Activated gamma-delta T cell treated with Interleukin-2 at 50 U/mL for 16 hours (primary cell): ENCODE measurements at regions not wholly inside any gene's neighbourhood (a gene's known extent, or its start where the extent isn't known, plus 50 kb on each side); places are given as distances from the start of the nearest gene placed in this dataset.

Experiments used
- DNase-seq: peaks from one replicate; pipeline ENCODE4 v3.0.0-alpha.2; 2020

DNA sequence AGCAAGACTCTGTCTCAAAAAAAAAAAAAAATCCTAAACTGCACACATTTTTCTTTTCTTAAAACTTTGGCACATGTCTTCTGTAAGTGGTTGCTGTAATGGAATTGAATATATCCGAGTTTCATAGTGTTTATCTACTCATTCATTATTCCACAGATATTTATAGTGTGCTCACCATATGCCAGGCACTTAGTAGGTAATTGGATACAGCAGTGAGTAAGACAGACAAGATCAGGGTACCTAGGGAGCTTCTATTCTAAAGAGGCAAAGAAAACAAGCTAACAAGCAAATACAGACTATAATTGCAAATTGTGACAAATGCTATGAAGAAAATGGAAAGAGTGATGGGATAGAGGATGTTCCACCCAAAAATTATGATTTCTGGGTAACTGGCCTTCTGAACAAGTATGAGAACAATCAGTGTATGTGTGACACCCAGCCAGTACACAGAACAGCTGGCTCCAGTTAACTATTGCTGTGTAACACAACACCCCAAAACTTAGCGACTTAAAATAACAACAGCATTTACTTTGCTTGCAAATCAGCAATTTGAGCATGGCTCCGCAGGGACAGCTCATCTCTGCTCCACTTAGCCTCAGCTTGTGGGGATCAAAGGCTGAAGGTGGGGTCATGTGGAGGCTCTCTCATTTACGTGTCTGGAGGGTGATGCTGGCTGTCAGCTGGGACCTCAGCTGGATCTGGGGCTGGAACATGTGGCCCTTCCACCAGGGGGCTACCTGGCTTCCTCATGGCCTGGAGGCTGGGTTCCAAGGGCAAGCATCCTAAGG lies 224.9 kb downstream of the INSIG2 start:
- no peak for DNase-seq

DNA sequence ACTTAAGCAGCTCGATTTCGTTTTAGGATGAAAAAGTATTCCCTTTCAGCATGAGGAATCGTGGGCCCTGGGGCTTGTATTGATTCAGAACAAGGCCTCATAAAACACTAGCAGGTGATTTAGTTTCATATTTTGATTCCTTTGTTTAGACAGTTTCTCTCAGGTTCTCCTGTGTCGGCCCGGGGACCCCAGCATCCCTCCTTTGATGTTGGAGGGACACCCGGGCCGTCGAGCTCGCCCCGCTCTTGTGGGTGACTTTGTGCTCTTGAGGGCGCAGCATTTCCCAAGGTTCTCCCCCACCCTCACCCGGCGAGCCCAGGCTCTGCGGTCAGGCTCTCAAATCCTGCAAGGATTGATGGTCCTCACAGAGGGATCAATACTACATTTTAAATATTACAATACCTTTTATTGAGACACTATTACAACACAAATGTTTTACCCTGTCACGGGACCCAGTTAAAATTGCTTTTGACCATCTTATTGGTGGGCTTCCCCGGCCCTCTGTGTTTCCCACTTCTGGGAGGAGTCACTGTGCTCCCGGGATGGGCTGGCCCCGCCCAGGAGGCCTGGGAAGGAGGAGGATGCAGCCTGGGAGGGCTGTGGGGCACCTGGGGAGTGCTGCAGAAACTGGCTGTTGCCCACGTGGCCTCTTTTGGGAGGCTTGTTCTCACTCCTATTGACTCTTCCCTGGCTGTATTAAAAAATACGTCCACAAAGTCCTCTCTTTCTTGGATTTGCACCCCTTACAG lies 222.6 kb downstream of the INSIG2 start:
- no peak for DNase-seq

DNA sequence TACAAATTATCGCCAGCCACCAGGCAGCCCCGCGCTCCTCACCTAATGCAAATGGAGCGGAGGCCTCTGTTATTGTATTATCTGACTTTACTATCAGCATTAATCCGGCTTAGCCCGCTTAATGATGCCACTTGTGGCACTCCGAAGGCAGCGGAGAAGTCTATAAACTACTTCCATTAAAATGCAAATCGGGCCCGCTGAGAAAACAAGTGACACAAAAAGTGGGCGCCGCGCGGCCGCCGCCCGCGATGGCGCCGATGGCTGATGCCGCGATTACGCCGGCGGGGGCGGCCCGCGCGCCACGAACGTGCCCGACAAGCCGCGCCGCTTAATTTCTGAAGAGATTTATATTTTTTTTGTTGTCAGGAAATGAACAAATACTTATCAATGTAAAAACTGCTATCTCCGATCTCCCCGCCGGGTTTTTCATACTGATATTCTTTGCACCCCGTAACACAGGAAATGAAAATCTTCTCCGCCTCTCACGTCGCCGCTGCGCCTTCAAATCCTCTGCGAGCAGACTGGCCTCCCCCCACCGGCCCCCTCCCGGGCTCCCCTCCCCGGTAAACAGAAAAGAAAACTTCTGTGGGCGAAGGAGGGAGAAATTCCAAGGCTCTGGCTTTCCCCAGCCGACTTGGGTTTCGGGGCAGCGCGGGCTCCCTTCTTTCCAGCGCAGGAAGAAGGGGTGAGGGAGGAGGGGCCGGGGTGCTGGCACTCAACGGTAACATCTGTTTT lies 221.8 kb downstream of the INSIG2 start:
- peak; percentile 25 for DNase-seq

DNA sequence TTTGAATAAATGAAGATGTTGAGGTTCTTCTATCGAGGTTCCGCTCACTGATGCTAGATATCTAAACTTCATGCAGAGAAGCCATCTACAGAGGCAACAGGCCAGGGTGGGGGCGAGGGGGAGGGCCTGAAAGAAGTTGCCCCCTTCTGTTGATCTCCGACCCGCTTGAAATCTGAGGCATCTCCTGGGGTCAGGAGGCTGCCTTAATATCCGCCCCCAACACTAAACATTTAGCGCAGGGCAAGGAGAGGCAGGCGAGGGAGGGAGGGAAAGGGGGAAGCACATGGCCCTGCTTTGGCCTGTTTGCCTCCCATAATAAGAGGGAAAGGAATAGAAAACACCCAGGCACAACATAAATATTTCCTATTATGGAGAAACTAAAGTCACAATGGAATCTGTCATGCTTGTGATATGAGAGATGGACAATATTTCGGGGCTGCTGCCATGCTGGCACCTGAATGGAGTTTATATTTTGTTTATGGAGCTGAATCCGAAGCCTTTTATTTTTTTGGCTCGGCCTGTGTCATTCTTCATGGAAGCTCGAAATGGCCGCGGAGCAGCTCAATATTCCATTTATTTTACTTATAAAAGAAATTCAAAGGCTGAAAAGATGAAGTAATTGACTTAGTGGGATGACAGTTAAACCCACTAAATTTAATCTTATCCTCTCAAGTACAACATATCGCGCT lies 221.1 kb downstream of the INSIG2 start:
- no peak for DNase-seq

DNA sequence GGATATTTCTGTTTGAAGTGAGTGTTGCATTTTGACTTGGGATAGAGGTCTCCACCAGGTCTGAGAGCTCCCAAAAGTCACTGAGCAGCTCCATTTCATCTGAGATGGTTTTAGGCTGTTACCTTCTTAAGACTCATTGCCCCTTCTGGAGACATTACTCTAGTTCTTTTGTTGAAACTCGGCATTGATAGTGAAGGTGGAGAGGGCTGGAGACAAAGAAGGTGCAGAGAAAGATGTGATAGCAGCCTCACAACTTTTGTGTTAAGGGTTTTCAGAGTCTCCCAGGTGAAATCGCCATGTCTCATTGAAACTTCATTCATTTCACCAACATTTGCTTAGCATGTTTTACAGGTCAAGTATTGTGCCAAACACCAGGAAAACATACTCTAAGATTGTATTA lies 219.6 kb downstream of the INSIG2 start:
- no peak for DNase-seq

DNA sequence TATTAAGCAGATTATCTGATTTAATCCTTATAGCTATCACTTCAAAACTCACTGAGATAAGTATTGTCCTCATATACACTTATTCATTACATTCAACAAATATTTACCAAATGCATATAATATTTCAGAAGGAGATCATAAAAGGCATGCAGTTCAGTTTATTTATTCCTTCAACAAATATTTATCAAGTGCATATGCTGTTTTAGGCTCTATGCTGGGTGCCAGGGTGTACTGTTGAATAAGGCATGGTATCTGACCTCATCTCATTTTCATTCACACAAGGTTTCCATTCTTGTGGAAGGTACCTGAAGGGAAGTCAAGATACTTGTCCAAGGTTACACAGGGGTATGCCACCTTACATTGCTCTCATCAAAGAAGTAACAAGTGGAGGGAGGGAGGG lies 213.0 kb downstream of the INSIG2 start:
- DNase-seq: no peak

DNA sequence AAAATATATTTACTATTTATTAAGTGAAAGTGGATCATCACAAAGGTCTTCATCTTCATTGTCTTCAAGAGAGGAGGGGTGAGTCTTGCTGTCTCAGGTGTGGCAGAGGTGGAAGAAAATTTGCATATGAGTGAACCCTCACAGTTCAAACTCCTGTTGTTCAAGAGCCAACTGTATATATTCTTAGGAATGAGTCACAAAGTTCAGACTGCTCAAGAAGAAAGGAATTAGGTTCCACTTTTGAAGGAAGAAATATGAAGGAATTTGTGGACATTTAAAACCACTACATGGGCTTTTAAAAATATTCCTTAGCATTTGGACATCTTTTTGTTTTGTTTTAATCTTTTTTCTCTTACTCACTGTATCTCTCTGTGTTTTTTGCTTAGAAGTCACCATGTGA lies 212.6 kb downstream of the INSIG2 start:
- no peak for DNase-seq

DNA sequence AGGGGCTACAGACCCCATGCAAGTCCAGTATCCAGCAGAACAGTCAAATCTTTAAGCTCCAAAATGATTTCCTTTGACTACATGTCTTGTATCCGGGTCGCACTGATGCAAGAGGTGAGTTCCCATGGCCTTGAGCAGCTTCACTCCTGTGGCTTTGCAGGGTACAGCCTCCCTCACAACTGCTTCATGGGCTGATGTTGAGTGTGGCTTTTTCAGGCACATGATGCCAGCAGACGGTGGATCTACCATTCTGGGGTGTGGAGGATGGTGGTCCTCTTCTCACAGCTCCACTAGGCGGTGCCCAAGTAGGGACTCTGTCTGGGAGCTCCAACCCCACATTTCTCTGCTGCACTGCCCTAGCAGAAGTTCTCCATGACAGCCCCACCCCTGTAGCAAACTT lies 208.4 kb downstream of the INSIG2 start:
- no peak for DNase-seq

DNA sequence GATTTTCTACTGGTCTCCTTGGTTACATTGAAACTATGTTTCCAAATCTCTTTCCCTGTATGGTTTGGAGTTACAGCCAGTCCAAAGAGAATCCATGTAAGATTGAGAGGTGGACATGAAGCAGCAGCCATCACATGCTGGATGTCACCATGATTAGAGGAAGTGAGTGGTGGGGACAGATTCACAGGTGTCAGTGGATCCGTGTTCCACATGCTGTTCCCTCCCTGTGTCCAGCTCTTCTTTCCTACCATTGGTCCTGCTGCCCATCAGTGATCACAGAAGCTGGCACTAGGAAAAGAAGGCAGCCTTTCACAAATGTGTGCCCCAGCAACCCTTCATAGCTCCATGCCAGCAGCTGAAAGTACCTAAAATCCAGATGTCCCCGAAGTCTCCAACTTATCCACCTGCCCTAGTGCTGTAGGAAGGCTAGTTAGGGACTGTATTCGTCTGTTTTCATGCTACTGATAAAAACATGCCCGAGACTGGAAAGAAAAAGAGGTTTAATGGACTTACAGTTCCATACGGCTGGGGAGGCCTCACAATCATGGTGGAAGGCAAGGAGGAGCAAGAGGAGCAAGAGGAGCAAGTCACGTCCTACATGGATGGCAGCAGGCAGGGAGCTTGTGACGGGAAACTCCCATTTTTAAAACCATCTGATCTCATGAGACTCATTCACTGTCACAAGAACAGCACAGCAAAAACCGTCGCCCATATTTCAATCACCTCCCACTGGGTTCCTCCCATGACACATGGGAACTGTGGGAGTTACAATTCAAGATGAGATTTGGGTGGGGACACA lies 207.5 kb downstream of the INSIG2 start:
- DNase-seq: no peak

DNA sequence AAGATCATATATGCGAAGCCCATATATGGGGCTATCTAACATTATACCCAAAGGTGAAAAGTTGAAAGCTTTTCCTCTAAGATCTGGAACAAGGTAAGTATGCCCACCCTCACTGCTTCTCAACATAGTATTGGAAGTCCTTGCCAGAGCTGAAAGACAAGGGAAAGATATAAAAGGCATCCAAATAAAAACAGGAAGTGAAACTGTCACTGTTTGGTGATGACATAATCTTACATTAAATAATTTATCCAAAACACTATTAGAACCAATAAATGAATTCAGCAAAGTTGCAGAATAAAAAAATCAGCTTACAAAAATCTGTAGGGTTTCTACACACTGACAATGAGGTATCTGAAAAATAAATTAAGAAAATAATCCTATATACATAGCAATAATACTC lies 205.8 kb downstream of the INSIG2 start:
- DNase-seq: no peak

DNA sequence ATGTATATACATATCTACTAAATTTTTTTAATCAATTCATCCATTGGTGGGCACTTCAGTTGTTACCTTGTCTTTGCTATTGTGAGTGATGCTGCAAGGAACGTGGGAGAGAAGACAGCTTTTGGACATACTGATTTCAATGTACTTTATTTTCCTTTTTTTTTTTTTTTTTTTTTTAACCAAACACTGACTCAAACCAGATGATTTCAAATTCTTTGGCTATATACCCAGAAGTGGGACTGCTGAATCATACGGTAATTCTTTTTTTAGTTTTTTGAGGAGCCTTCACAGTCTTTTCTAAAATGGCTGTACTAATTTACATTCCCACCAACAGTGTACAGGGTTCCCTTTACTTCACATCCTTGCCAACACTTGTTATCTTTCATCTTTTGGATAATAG lies 204.7 kb downstream of the INSIG2 start:
- DNase-seq: no peak

DNA sequence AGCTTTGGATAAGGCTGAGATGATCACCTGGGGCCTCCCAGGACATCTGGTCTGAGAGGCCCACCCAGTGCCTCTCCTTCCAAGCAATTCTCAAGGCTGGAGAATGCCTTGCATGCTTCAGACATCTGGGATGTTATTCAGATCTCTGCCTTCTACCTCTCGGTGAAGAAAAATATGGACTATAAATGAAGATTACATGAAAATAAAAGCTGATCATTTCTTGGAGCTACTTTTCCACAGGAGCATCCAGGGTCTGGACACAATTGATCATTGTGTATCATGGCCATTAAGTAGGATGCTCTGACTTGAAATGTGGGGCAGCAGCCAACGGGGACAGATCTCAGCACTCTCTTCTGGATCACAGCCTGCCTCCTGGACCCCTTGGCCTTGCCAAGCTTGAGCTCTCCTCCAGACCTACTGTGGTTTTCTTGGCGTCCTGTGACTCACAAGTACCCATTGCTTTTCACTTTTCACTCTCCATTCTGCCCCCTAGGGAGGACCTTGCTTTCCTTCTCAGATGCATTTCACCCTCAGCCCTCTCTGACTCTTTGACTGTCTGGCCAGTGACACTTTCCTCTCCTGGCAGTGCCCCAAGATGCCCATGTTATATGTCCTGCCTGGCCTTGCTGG lies 203.1 kb downstream of the INSIG2 start:
- no peak for DNase-seq

DNA sequence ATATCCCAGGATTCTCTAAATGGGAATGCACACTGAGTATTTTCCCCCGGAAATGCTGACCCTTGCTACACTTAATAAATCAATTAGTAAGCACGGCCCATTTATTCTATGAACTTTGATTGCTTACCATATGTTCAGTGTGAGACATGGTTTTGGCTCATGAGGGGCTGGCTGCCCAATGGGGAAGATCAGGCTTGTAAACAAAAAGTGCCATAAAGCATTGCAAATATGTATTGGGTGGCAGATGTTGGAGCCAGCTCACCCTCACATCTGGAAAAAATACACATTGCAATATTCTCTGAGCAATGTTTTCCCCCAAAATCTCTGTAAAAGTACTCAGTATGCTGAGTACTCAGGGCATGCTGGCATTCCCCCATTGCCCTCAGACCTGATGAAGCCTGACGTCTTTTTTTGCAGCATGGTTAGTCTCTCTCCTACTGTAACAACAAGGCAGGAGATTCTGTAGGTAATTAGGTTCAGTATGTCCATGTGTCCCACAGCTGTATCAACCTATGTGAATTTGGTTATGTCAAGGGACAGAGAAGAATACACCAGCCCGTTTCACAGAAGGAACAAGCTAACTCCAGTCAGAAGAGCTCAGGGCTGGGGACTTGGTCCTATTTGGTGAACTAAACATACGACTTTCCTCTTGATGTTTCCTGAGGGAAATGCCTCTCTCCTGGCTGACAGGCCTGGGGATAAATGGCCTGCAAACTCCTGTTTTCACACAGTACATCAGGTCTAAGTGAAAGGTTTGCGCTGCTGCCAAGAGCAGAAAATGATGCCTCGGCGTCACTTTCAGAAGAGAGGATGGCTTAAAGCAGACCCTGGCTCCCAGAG lies 202.4 kb downstream of the INSIG2 start:
- no peak for DNase-seq

DNA sequence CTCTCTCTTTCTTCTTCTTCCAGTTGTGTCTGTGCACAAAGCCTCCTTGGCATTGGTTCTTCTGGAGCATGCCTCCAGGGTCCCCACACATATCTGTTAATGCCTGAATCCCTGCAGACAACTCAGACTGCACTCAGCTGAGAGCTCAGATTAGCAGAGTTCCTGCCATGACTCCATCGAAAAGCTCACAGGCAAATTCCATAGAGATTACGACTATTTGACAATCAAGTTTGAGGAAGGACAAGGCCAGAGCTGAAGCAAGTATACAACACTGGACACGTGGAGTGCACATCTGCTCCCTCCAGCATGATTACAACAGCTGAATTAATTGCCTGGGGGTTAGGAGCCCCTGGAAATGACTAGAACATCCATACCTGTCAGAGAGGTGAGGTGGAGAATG lies 190.7 kb downstream of the INSIG2 start:
- DNase-seq: no peak

DNA sequence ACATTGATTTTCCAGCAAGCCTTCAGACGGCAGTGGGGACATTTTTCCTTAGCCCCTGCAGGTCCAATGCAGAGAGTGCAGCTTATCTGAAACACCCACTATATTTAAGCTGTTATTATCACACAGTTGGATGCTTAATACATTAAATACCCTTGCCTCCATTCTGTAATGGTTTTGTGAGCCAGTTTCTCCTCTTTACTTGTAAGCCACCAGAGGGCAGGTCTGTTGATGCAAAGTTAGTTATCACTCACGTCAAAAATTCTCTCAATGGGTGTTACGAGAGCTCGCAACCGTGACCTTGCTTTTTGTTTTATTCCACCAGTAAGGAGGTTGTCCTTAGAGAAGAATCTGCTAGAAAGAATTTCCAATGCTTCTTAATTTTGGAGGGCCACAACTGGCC lies 189.8 kb downstream of the INSIG2 start:
- DNase-seq: no peak

DNA sequence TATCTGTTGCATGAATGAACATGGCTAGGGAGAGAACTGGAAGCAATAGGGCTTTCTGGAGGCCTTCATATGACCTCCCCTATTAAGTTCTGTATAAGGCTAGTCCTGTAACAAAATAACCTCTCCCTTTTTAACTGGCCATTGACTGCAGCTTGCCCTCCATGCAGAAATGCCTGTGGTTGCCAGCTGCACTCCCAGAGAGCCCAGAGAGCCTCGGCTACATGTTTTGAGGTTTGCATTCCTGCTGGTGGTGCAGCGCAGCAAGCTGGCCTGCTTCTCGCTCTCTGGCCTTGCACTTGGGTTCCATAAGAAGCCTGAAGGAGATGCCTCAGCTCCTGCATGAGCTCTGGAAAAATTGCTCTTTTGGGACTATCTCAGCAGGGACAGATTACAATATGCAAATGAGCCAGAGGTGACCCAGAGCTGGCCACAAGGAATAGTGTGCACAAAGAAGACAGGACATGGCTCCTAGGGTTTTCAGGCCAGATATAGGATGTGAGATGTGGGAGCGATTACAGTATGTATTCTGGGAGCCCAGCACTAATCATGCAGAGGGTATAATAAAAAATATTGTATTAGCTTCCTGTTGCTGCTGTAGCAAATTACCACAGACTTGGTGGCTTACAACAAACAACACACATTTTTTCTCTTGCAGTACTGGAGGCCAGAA lies 186.7 kb downstream of the INSIG2 start:
- no peak for DNase-seq

DNA sequence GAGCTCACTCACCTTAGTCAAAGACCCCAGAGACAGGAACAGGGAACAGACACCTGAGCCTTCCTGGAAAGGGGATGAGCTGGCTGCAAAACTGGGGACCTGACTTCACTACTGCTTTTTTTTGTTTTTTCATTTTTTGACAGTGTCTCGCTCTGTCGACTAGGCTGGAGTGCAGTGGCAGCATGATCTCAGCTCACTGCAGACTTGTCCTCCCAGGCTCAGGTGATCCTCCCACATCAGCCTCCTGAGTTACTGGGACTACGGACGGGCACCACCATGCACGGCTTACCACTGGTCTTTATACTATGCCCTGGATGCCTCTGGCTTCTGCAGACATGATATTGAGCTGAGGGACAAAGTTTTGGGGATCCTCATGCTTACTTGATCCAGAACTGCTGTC lies 184.1 kb downstream of the INSIG2 start:
- no peak for DNase-seq

DNA sequence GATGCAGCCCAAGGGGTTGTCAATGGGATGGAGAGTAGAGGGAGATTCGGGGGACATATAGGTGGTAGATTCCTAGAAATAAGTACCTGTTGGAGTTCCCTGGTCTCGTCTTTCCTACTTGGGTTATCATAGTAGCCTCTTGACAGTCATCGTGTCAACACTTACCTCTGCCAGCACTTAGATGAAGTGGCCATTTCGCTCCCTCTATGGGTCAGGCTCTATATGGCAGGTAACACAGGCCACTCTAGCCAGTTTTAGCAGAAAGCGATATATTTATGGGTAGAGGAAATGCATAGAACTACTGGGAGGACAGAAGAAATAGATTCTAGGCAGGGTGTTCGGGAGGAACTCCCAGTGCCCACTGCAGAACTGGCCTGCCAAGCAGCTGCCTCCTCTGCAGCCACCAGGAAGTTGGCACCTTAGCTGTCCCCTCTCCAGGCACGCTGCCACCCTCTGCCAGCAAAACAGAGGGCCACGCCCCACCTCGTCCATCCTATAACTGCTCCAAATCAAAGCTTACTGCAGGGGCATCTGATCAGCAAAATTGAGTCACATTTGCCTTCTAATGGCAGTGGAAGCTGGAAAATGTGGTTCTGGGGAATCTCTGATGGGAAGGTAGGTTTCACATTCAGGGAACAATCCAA lies 181.3 kb downstream of the INSIG2 start:
- no peak for DNase-seq

DNA sequence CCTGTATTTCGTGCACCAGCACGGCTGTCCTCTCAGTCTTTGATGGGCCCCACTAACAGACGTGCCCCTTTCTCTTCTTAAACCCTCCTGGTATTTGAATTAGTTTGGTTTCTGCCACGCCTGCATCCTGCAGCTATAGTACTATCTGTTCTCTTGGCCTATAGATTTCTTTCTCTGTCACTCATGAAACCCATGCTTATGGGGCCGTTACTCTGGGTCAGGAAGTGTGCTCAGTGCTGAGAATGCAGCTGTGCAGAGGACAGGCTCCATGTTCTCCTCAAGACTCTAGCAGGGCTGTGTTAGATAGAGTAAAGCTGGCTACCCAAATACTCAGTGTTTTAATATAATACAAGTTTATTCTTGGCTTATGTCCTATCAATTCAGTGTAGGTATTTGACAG lies 180.0 kb downstream of the INSIG2 start:
- no peak for DNase-seq
